ENCODE measurements at regions not wholly inside any gene's neighbourhood (a gene's known extent, or its start where the extent isn't known, plus 50 kb on each side); places are given as distances from the start of the nearest gene placed in this dataset.

- RAD21 ChIA-PET (ENCODE audit: low non-redundant PET in 1 of 2, low total read pairs in 2 of 2, uncharacterized antibody in 2 of 2, unreplicated experiment in 2 of 2), result no interaction called here
- no peak for ATAC-seq
- Histone ChIP-seq H3K79me2 (ENCODE audit: insufficient read depth, low read length) (no peaks in the 10 kb centered on the region), H3K36me3 (ENCODE audit: control insufficient read depth in 1 of 2, insufficient read depth in 2 of 2, low read length in 2 of 2) (no peaks in the 10 kb centered on the region), H3K27ac (ENCODE audit: low read depth, low read length) (no peak overlapping the region), H4K20me1 (ENCODE audit: insufficient read depth) (no peaks in the 10 kb centered on the region), H3K4me2 (ENCODE audit: low read length) (no peak overlapping the region), H3K27me3 (ENCODE audit: insufficient read depth, low read length) (no peaks in the 10 kb centered on the region), H2AFZ (ENCODE audit: low read depth, low read length, poor library complexity, severe bottlenecking) (no peak overlapping the region), H3K9me2 (ENCODE audit: insufficient read depth) (no peaks in the 10 kb centered on the region), H3K9ac (ENCODE audit: low read length) (no peak overlapping the region), H3K4me1 (ENCODE audit: control insufficient read depth in 1 of 2, insufficient read depth in 2 of 2, low read length in 2 of 2) (peaks cover 0 to 11% of the 10 kb centered on the region in 2 experiments; a peak in 2 of 4 replicates), H3K4me3 (replicated peaks in 1 of 2; ENCODE audit: low read depth in 1 of 2, low read length in 2 of 2) (no peak overlapping the region), H3K9me3 (ENCODE audit: control insufficient read depth in 1 of 2, insufficient read depth in 1 of 2, low read depth in 1 of 2, low read length in 2 of 2) (no peaks in the 10 kb centered on the region)
- CTCF ChIA-PET, result no interaction called here
- intact Hi-C loops (cut with micrococcal nuclease), result no loop called here
- POLR2A ChIA-PET, result no interaction called here
- no TSS peak for BruUV-seq (replicated peaks)
- TF ChIP-seq, protein P1, sequence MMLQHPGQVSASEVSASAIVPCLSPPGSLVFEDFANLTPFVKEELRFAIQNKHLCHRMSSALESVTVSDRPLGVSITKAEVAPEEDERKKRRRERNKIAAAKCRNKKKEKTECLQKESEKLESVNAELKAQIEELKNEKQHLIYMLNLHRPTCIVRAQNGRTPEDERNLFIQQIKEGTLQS (IDR thresholded peaks at IDR 0.05), result no peak
- TF ChIP-seq FOSL1 (IDR thresholded peaks at IDR 0.05; ENCODE audit: low read depth) (no peak), CEBPB (IDR thresholded peaks at IDR 0.05; ENCODE audit: low read depth) (no peak)
- no peak for DNase-seq (ENCODE audit: low read depth, low spot score)
Measured at GRCh38 chr2:8267048-8267447, 414.8 kb upstream of the ID2 start.

DNA sequence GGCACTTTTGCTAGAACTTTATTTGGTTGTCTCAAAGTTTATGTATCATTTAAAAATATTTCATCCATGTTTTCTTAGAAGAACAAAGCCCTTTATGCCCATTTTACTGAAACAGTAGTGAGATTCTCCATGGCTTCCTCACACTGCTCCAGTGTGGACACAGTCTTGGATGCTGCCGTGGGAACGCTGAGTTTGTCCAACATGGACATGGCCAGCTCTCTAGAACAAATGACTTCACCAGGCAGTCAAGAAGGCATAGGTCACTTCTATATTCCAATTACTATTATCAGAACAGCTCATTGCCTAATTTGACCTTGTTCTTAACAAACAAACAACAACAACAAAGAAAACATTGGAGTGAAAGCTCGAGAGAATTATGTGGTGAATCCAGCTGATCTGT, 414.1 kb upstream of the ID2 start:
- H3K9me3 ChIP-seq (ENCODE audit: control insufficient read depth in 1 of 2, insufficient read depth in 1 of 2, low read depth in 1 of 2, low read length in 2 of 2), result no peaks in the 10 kb centered on the region
- H2AFZ ChIP-seq (ENCODE audit: low read depth, low read length, poor library complexity, severe bottlenecking), result no peak overlapping the region
- H3K9me2 ChIP-seq (ENCODE audit: insufficient read depth), result no peaks in the 10 kb centered on the region
- TF ChIP-seq ELF1 (IDR thresholded peaks at IDR 0.05; ENCODE audit: borderline replicate concordance, low read depth) (no peak), TCF7L2 (IDR thresholded peaks at IDR 0.05; ENCODE audit: borderline replicate concordance, extremely low read depth, insufficient read depth, insufficient read length) (no peak), SIN3A (IDR thresholded peaks at IDR 0.05; ENCODE audit: low read depth) (no peak), JUND (IDR thresholded peaks at IDR 0.05) (no peak), CBX3 (IDR thresholded peaks at IDR 0.05; ENCODE audit: low read depth) (no peak)
- RAD21 ChIA-PET (ENCODE audit: low non-redundant PET in 1 of 2, low total read pairs in 2 of 2, uncharacterized antibody in 2 of 2, unreplicated experiment in 2 of 2), result no interaction called here
- POLR2A ChIA-PET, result no interaction called here
- no peaks in the 10 kb centered on the region for H3K36me3 ChIP-seq (ENCODE audit: control insufficient read depth in 1 of 2, insufficient read depth in 2 of 2, low read length in 2 of 2)
- CTCF ChIA-PET, result no interaction called here
- no peak overlapping the region for H3K27ac ChIP-seq (ENCODE audit: low read depth, low read length)
- H3K9ac ChIP-seq (ENCODE audit: low read length), result no peak overlapping the region
- ATAC-seq, result no peak
- DNase-seq (ENCODE audit: low read depth, low spot score), result no peak
- H3K4me1 ChIP-seq (ENCODE audit: control insufficient read depth in 1 of 2, insufficient read depth in 2 of 2, low read length in 2 of 2), result peaks cover 0 to 11% of the 10 kb centered on the region in 2 experiments; a peak in 2 of 4 replicates
- no peak overlapping the region for H3K4me3 ChIP-seq (replicated peaks in 1 of 2; ENCODE audit: low read depth in 1 of 2, low read length in 2 of 2)
- intact Hi-C loops (cut with micrococcal nuclease), result no loop called here
- no peaks in the 10 kb centered on the region for H3K27me3 ChIP-seq (ENCODE audit: insufficient read depth, low read length)
- no peaks in the 10 kb centered on the region for H4K20me1 ChIP-seq (ENCODE audit: insufficient read depth)
- no peaks in the 10 kb centered on the region for H3K79me2 ChIP-seq (ENCODE audit: insufficient read depth, low read length)
- no peak overlapping the region for H3K4me2 ChIP-seq (ENCODE audit: low read length)
- no TSS peak for BruUV-seq (replicated peaks)
